KMS-11 (cell line): ENCODE measurements at regions not wholly inside any gene's neighbourhood (a gene's known extent, or its start where the extent isn't known, plus 50 kb on each side); places are given as distances from the start of the nearest gene placed in this dataset.

ENCODE experiments used
- H2AFZ ChIP-seq: fragments of 200-600 bp; sonication (generic); 2 replicates; pipeline ENCODE4 v1.6.1; 2016; ENCODE audit warnings: antibody characterized with exemption, mixed run types, low read depth
- H3K27ac ChIP-seq: fragments of 200-600 bp; sonication (generic); 2 replicates; pipeline ENCODE4 v1.6.1; 2016; ENCODE audit warnings: mild to moderate bottlenecking, mixed run types
- H3K27me3 ChIP-seq: fragments of 200-600 bp; sonication (generic); 2 replicates; pipeline ENCODE4 v1.6.1; 2017; ENCODE audit warnings: mild to moderate bottlenecking, low read depth, mixed run types, moderate library complexity; ENCODE audit not compliant: insufficient read depth
- H3K36me3 ChIP-seq: fragments of 200-600 bp; sonication (generic); 2 replicates; pipeline ENCODE4 v1.6.1; 2017; ENCODE audit warnings: mild to moderate bottlenecking, mixed run types; ENCODE audit not compliant: insufficient read depth
- H3K4me1 ChIP-seq: fragments of 200-600 bp; sonication (generic); 2 replicates; pipeline ENCODE4 v1.6.1; 2016; ENCODE audit warnings: mild to moderate bottlenecking, low read depth, mixed run types; ENCODE audit not compliant: poor library complexity, severe bottlenecking
- H3K4me2 ChIP-seq: fragments of 200-600 bp; sonication (generic); 2 replicates; pipeline ENCODE4 v1.7.0; 2016; ENCODE audit warnings: mild to moderate bottlenecking, mixed run types
- H3K4me3 ChIP-seq: fragments of 200-600 bp; sonication (generic); IDR thresholded peaks from 2 replicates; pipeline ENCODE4 v1.6.1; 2017; ENCODE audit warnings: low read depth, low read length, mixed read lengths; ENCODE audit not compliant: insufficient read depth
- H3K79me2 ChIP-seq: fragments of 200-600 bp; sonication (generic); 2 replicates; pipeline ENCODE4 v1.6.1; 2016; ENCODE audit warnings: low read depth, mixed run types; ENCODE audit not compliant: insufficient read depth
- H3K9ac ChIP-seq: fragments of 200-600 bp; sonication (generic); 2 replicates; pipeline ENCODE4 v1.6.1; 2016; ENCODE audit warnings: mild to moderate bottlenecking, mixed run types
- H4K20me1 ChIP-seq: fragments of 200-600 bp; sonication (generic); 2 replicates; pipeline ENCODE4 v1.6.1; 2016; ENCODE audit warnings: mild to moderate bottlenecking, mixed run types; ENCODE audit not compliant: insufficient read depth
- CTCF ChIP-seq: fragments of 200-600 bp; sonication (generic); conservative IDR thresholded peaks from 2 replicates; pipeline ENCODE4 v1.6.1; 2017; ENCODE audit warnings: low read depth, mild to moderate bottlenecking, antibody characterized with exemption, low read length, moderate library complexity, mixed read lengths

- no peak overlapping the region for H3K9ac ChIP-seq
- H3K4me1 ChIP-seq = no peaks in the 10 kb centered on the region
- H3K79me2 ChIP-seq = no peaks in the 10 kb centered on the region
- H2AFZ ChIP-seq = no peak overlapping the region
- TF ChIP-seq CTCF = no peak
- H3K27ac ChIP-seq = no peak overlapping the region
- no peak overlapping the region for H3K4me3 ChIP-seq
- H3K27me3 ChIP-seq = no peaks in the 10 kb centered on the region
- no peaks in the 10 kb centered on the region for H4K20me1 ChIP-seq
- no peaks in the 10 kb centered on the region for H3K36me3 ChIP-seq
- H3K4me2 ChIP-seq = no peak overlapping the region
Measured at GRCh38 chr4:187283201-187283955, 559.7 kb upstream of the FAT1 start.

DNA sequence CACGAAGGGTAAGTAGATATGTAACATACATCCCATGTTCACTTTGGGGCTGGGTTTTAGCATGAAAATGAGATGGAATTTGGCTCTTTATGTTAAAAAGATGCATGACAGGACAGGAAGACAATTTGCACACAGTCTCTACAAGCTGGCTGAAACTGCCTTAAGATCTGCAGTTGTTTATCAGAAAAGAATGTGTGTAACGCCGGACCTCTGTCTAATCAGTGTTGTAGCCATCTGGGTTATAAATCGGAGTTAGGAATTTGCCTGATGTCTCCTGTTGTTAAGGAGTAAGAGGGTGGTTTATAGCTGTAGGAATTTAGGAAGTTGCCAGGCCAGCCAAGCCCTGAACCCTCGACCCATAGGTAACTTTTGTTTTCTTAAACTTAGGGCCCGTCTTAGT lies 562.9 kb upstream of the FAT1 start:
- Histone ChIP-seq H3K4me2 (no peak overlapping the region), H3K27me3 (no peaks in the 10 kb centered on the region), H3K4me1 (no peaks in the 10 kb centered on the region), H3K79me2 (no peaks in the 10 kb centered on the region), H3K9ac (no peak overlapping the region), H4K20me1 (no peaks in the 10 kb centered on the region), H2AFZ (no peak overlapping the region), H3K27ac (no peak overlapping the region), H3K4me3 (no peak overlapping the region), H3K36me3 (no peaks in the 10 kb centered on the region)
- no peak for TF ChIP-seq CTCF

- H3K9ac ChIP-seq = no peak overlapping the region
- no peak overlapping the region for H3K4me2 ChIP-seq
- H3K27ac ChIP-seq = no peak overlapping the region
- TF ChIP-seq CTCF = no peak
- H4K20me1 ChIP-seq = no peaks in the 10 kb centered on the region
- H3K79me2 ChIP-seq = no peaks in the 10 kb centered on the region
- no peaks in the 10 kb centered on the region for H3K4me1 ChIP-seq
- no peaks in the 10 kb centered on the region for H3K36me3 ChIP-seq
- H3K4me3 ChIP-seq = no peak overlapping the region
- no peaks in the 10 kb centered on the region for H3K27me3 ChIP-seq
- H2AFZ ChIP-seq = no peak overlapping the region
Measured at GRCh38 chr4:187289371-187289770, 565.7 kb upstream of the FAT1 start.

GRCh38 chr4:187294861-187295260 lies 571.2 kb upstream of the FAT1 start:
- Histone ChIP-seq H3K4me2 (no peak overlapping the region), H2AFZ (no peak overlapping the region), H3K27ac (no peak overlapping the region), H3K27me3 (no peaks in the 10 kb centered on the region), H3K79me2 (no peaks in the 10 kb centered on the region), H3K4me3 (no peak overlapping the region), H3K9ac (no peak overlapping the region), H3K36me3 (no peaks in the 10 kb centered on the region), H4K20me1 (no peaks in the 10 kb centered on the region), H3K4me1 (no peaks in the 10 kb centered on the region)
- TF ChIP-seq CTCF = no peak
